HEK293 (cell line): ENCODE measurements at regions not wholly inside any gene's neighbourhood (a gene's known extent, or its start where the extent isn't known, plus 50 kb on each side); places are given as distances from the start of the nearest gene placed in this dataset.

ENCODE experiments used
- CTCF ChIP-seq: fragments of 450-650 bp; formaldehyde crosslinking; IDR thresholded peaks from 2 replicates; pipeline ENCODE4 v1.5.1; 2016; ENCODE audit warnings: missing biosample characterization, missing genetic modification characterization
- SCRT2 ChIP-seq: fragments of 450-650 bp; formaldehyde crosslinking; IDR thresholded peaks from 2 replicates; pipeline ENCODE4 v1.5.1; 2016; ENCODE audit warnings: missing biosample characterization, missing genetic modification characterization
- YY1 ChIP-seq: fragments of 450-650 bp; formaldehyde crosslinking; IDR thresholded peaks from 2 replicates; pipeline ENCODE4 v1.5.1; 2018; ENCODE audit warnings: missing biosample characterization, missing genetic modification characterization
- ZBTB7A ChIP-seq: fragments of 450-650 bp; formaldehyde crosslinking; IDR thresholded peaks from 2 replicates; pipeline ENCODE4 v1.5.1; 2016; ENCODE audit warnings: low read depth, missing biosample characterization, missing genetic modification characterization
- ZNF184 ChIP-seq: fragments of 450-650 bp; IDR thresholded peaks from 2 replicates; pipeline ENCODE4 v1.5.1; 2018; ENCODE audit warnings: missing biosample characterization, mild to moderate bottlenecking, missing genetic modification characterization
- ZNF223 ChIP-seq: fragments of 450-650 bp; formaldehyde crosslinking; IDR thresholded peaks from 2 replicates; pipeline ENCODE4 v1.5.1; 2016; ENCODE audit warnings: missing biosample characterization, missing genetic modification characterization
- ZNF324 ChIP-seq: fragments of 450-650 bp; formaldehyde crosslinking; IDR thresholded peaks from 2 replicates; pipeline ENCODE4 v1.5.1; 2016; ENCODE audit warnings: missing biosample characterization, missing genetic modification characterization
- ZNF394 ChIP-seq: fragments of 450-650 bp; formaldehyde crosslinking; IDR thresholded peaks from 2 replicates; pipeline ENCODE4 v1.5.1; 2016; ENCODE audit warnings: missing biosample characterization, missing genetic modification characterization, mild to moderate bottlenecking, moderate library complexity, borderline replicate concordance
- ZNF558 ChIP-seq: fragments of 450-650 bp; formaldehyde crosslinking; IDR thresholded peaks from 2 replicates; pipeline ENCODE4 v1.5.1; 2016; ENCODE audit warnings: missing biosample characterization, missing genetic modification characterization
- ZNF792 ChIP-seq: fragments of 450-650 bp; formaldehyde crosslinking; IDR thresholded peaks from 2 replicates; pipeline ENCODE4 v1.5.1; 2016; ENCODE audit warnings: missing biosample characterization, missing genetic modification characterization

- TF ChIP-seq ZNF324 (tag by site-specific recombination) (no peak), ZNF184 (tag by site-specific recombination) (no peak), CTCF (tag by site-specific recombination) (no peak), ZBTB7A (tag by site-specific recombination) (no peak), ZNF558 (no peak), YY1 (tag by site-specific recombination) (no peak), ZNF792 (tag by site-specific recombination) (no peak), SCRT2 (tag by site-specific recombination) (no peak), ZNF394 (tag by site-specific recombination) (no peak), ZNF223 (tag by site-specific recombination) (no peak)
These were observed 321.0 kb downstream of the TNS1 start for GRCh38 chr2:217681791-217682190.
